ENCODE measurements at regions not wholly inside any gene's neighbourhood (a gene's known extent, or its start where the extent isn't known, plus 50 kb on each side); places are given as distances from the start of the nearest gene placed in this dataset.

DNA sequence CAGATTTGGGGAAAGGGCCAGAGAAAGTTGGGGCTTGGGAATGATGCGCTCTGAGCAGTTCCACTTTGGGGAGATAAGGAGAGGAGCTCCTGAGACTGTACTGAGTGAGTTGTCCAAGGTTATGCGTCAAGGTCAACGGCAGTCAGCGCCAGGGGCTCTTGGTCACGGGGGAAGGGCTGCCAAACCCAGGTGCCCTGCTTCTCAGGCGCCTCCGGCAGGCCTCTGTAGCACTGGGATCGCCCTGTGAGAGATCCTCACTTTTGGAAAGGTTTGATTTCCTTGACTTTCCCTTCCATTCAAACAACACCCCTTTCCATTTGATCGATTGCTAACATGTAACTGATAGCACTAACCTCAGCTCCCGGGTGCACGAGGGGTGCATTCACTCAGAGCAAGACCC is 136.5 kb upstream of the SOX11 start:
- TF ChIP-seq CTCF (IDR thresholded peaks at IDR 0.05; ENCODE audit: low read depth, low read length) (no peak), EZH2phosphoT487 (IDR thresholded peaks at IDR 0.05; ENCODE audit: low read depth) (no peak)

All from OCI-LY3 (cell line).